GM18867 (cell line): ENCODE measurements at regions not wholly inside any gene's neighbourhood (a gene's known extent, or its start where the extent isn't known, plus 50 kb on each side); places are given as distances from the start of the nearest gene placed in this dataset.
"Not testable (repeated sequence)": the region's sequence is repeated elsewhere in the genome, so short reads cannot be mapped to it uniquely, and the experiment has no call there.

ENCODE experiments used
- ATAC-seq: cut with Tn5 transposase; IDR thresholded peaks from one replicate; pipeline ENCODE4 v1.9.1; 2021; ENCODE audit warnings: mild to moderate bottlenecking, moderate library complexity; ENCODE audit not compliant: unreplicated experiment

- no peak for ATAC-seq
Observed at GRCh38 chr20:4635781-4636180, 50.5 kb upstream of the PRNP start.

GRCh38 chr20:4635342-4635741, 50.9 kb upstream of the PRNP start:
- ATAC-seq: no peak

GRCh38 chr20:4633780-4634179, 52.5 kb upstream of the PRNP start:
- ATAC-seq: no peak

- ATAC-seq: no peak
Observed at GRCh38 chr20:4633379-4633778, 52.9 kb upstream of the PRNP start.

GRCh38 chr20:4632876-4633275, 53.4 kb upstream of the PRNP start:
- ATAC-seq: no peak

- ATAC-seq: no peak
Observed at GRCh38 chr20:4626228-4626627, 60.0 kb upstream of the PRNP start.

- no peak for ATAC-seq
Observed at GRCh38 chr20:4625687-4626086, 60.6 kb upstream of the PRNP start.

GRCh38 chr20:4624675-4625336, 61.5 kb upstream of the PRNP start:
- not testable (repeated sequence) for ATAC-seq

- ATAC-seq: not testable (repeated sequence)
Observed at GRCh38 chr20:4619144-4619543, 67.1 kb upstream of the PRNP start.

GRCh38 chr20:4617484-4617883, 68.8 kb upstream of the PRNP start:
- ATAC-seq: no peak

GRCh38 chr20:4617019-4617418, 69.2 kb upstream of the PRNP start:
- no peak for ATAC-seq

GRCh38 chr20:4613718-4614620, 72.3 kb upstream of the PRNP start:
- peak; percentile 62 for ATAC-seq

- ATAC-seq: no peak
Observed at GRCh38 chr20:4613184-4613583, 73.1 kb upstream of the PRNP start.

- no peak for ATAC-seq
Observed at GRCh38 chr20:4610871-4611270, 75.4 kb upstream of the PRNP start.

- ATAC-seq: no peak
Observed at GRCh38 chr20:4609511-4609910, 76.7 kb upstream of the PRNP start.

GRCh38 chr20:4608861-4609260, 77.4 kb upstream of the PRNP start:
- no peak for ATAC-seq

- ATAC-seq: no peak
Observed at GRCh38 chr20:4607287-4607713, 79.0 kb upstream of the PRNP start.

- no peak for ATAC-seq
Observed at GRCh38 chr20:4606051-4606450, 80.2 kb upstream of the PRNP start.

- ATAC-seq: no peak
Observed at GRCh38 chr20:4605166-4605565, 81.1 kb upstream of the PRNP start.

- ATAC-seq: no peak
Observed at GRCh38 chr20:4604580-4604979, 81.7 kb upstream of the PRNP start.

- no peak for ATAC-seq
Observed at GRCh38 chr20:4603724-4604123, 82.5 kb upstream of the PRNP start.

GRCh38 chr20:4602297-4602631, 84.0 kb upstream of the PRNP start:
- ATAC-seq: no peak
